ENCODE measurements at regions not wholly inside any gene's neighbourhood (a gene's known extent, or its start where the extent isn't known, plus 50 kb on each side); places are given as distances from the start of the nearest gene placed in this dataset.
"Not testable (repeated sequence)": the region's sequence is repeated elsewhere in the genome, so short reads cannot be mapped to it uniquely, and the experiment has no call there.

- no peak for DNase-seq (ENCODE audit: low read depth)
These were observed 485.6 kb upstream of the TMEM132C start for GRCh38 chr12:127781336-127781735.

- DNase-seq (ENCODE audit: low read depth) = peak; percentile 70
These were observed 481.4 kb upstream of the TMEM132C start for GRCh38 chr12:127785540-127785939.

GRCh38 chr12:127785986-127786590, 480.9 kb upstream of the TMEM132C start:
- DNase-seq (ENCODE audit: low read depth) = no peak

- no peak for DNase-seq (ENCODE audit: low read depth)
These were observed 479.4 kb upstream of the TMEM132C start for GRCh38 chr12:127787544-127787943.

GRCh38 chr12:127790376-127790775, 476.6 kb upstream of the TMEM132C start:
- no peak for DNase-seq (ENCODE audit: low read depth)

GRCh38 chr12:127791217-127791616, 475.8 kb upstream of the TMEM132C start:
- no peak for DNase-seq (ENCODE audit: low read depth)

GRCh38 chr12:127797918-127798317, 469.1 kb upstream of the TMEM132C start:
- no peak for DNase-seq (ENCODE audit: low read depth)

GRCh38 chr12:127802271-127802670, 464.7 kb upstream of the TMEM132C start:
- no peak for DNase-seq (ENCODE audit: low read depth)

GRCh38 chr12:127803545-127803944, 463.4 kb upstream of the TMEM132C start:
- no peak for DNase-seq (ENCODE audit: low read depth)

- peak; percentile 78 for DNase-seq (ENCODE audit: low read depth)
These were observed 457.7 kb upstream of the TMEM132C start for GRCh38 chr12:127809275-127809674.

- DNase-seq (ENCODE audit: low read depth) = peak; percentile 91
These were observed 456.9 kb upstream of the TMEM132C start for GRCh38 chr12:127810041-127810440.

GRCh38 chr12:127810459-127810858, 456.5 kb upstream of the TMEM132C start:
- not testable (repeated sequence) for DNase-seq (ENCODE audit: low read depth)

- peak; percentile 81 for DNase-seq (ENCODE audit: low read depth)
These were observed 455.0 kb upstream of the TMEM132C start for GRCh38 chr12:127811988-127812387.

GRCh38 chr12:127813147-127813546, 453.8 kb upstream of the TMEM132C start:
- no peak for DNase-seq (ENCODE audit: low read depth)

- no peak for DNase-seq (ENCODE audit: low read depth)
These were observed 447.9 kb upstream of the TMEM132C start for GRCh38 chr12:127819056-127819455.

- DNase-seq (ENCODE audit: low read depth) = no peak
These were observed 446.7 kb upstream of the TMEM132C start for GRCh38 chr12:127820271-127820670.

GRCh38 chr12:127820846-127821245, 446.1 kb upstream of the TMEM132C start:
- DNase-seq (ENCODE audit: low read depth) = no peak

GRCh38 chr12:127822809-127823411, 444.1 kb upstream of the TMEM132C start:
- DNase-seq (ENCODE audit: low read depth) = peak; percentile 37

GRCh38 chr12:127823801-127824200, 443.2 kb upstream of the TMEM132C start:
- no peak for DNase-seq (ENCODE audit: low read depth)

GRCh38 chr12:127829281-127830064, 437.5 kb upstream of the TMEM132C start:
- no peak for DNase-seq (ENCODE audit: low read depth)

GRCh38 chr12:127830065-127830460, 436.9 kb upstream of the TMEM132C start:
- no peak for DNase-seq (ENCODE audit: low read depth)

GRCh38 chr12:127830730-127831129, 436.2 kb upstream of the TMEM132C start:
- DNase-seq (ENCODE audit: low read depth) = no peak

- no peak for DNase-seq (ENCODE audit: low read depth)
These were observed 434.8 kb upstream of the TMEM132C start for GRCh38 chr12:127832172-127832571.

All from Daoy (cell line).